IMR-90 (cell line): ENCODE measurements at regions not wholly inside any gene's neighbourhood (a gene's known extent, or its start where the extent isn't known, plus 50 kb on each side); places are given as distances from the start of the nearest gene placed in this dataset.

Experiments used
- ATAC-seq: fragments of 200-7000 bp; cut with Tn5 transposase; 2 replicates; pipeline ENCODE4 v1.9.1; 2020; ENCODE audit warnings: low read depth, mild to moderate bottlenecking, moderate library complexity
- BruUV-seq: library from RNA; stranded (reverse); fragments of 400-500 nt; replicated peaks from 2 replicates; lab custom pipeline; 2021; lab: Mats Ljungman, UMichigan
- CTCF ChIA-PET: fragments of 300-600 bp; formaldehyde crosslinking; extraction: SDS; loops from one replicate; lab custom pipeline; 2021; ENCODE audit warnings: antibody characterized with exemption; lab: Yijun Ruan, JAX
- POLR2A ChIA-PET: fragments of 300-600 bp; sonication (Branson Sonifier 250); formaldehyde crosslinking; loops from one replicate; lab custom pipeline; 2022; ENCODE audit warnings: antibody characterized with exemption; ENCODE audit not compliant: unreplicated experiment; lab: Charles Lee
- DNase-seq: peaks from one replicate; pipeline ENCODE4 v3.0.0; 2013
- H2AFZ ChIP-seq: replicated peaks from 2 replicates; pipeline ENCODE3; 2013; ENCODE audit warnings: low read length, mild to moderate bottlenecking; ENCODE audit not compliant: poor library complexity
- H2AK5ac ChIP-seq: 2 replicates; pipeline ENCODE4 v1.6.1; 2013; ENCODE audit warnings: low read depth, low read length, inconsistent platforms
- H2AK9ac ChIP-seq: replicated peaks from 2 replicates; pipeline ENCODE3; 2013; ENCODE audit warnings: mild to moderate bottlenecking, low read depth, low read length, moderate library complexity; ENCODE audit not compliant: poor library complexity
- H2BK120ac ChIP-seq: 2 replicates; pipeline ENCODE4 v1.6.1; 2013; ENCODE audit warnings: low read depth, low read length, inconsistent platforms
- H2BK15ac ChIP-seq: 3 replicates; pipeline ENCODE4 v1.6.1; 2013; ENCODE audit warnings: low read depth, low read length, inconsistent platforms
- H2BK20ac ChIP-seq: 2 replicates; pipeline ENCODE4 v1.6.1; 2013; ENCODE audit warnings: low read depth, mild to moderate bottlenecking, inconsistent platforms, low read length, moderate library complexity
- H2BK5ac ChIP-seq: 2 replicates; pipeline ENCODE4 v1.6.1; 2013; ENCODE audit warnings: mild to moderate bottlenecking, low read depth, low read length, inconsistent platforms; ENCODE audit not compliant: poor library complexity, severe bottlenecking
- H3K14ac ChIP-seq: replicated peaks from 2 replicates; pipeline ENCODE4 v1.6.1; 2013; ENCODE audit warnings: low read depth, low read length, inconsistent platforms
- H3K18ac ChIP-seq: 2 replicates; pipeline ENCODE4 v1.6.1; 2013; ENCODE audit warnings: low read depth, low read length, control low read depth
- H3K23ac ChIP-seq: 2 replicates; pipeline ENCODE4 v1.6.1; 2013; ENCODE audit warnings: low read depth, low read length, inconsistent platforms
- H3K27ac ChIP-seq: 2 replicates; pipeline ENCODE4 v1.5.1; 2013; ENCODE audit warnings: mild to moderate bottlenecking, control low read depth, low read length; ENCODE audit not compliant: insufficient read depth
- H3K27me3 ChIP-seq: 2 replicates; pipeline ENCODE4 v1.6.1; 2013; ENCODE audit warnings: low read length; ENCODE audit not compliant: control insufficient read depth, insufficient read depth
- H3K36me3 ChIP-seq: 2 replicates; pipeline ENCODE4 v1.6.1; 2013; ENCODE audit warnings: low read length, mixed read lengths; ENCODE audit not compliant: control insufficient read depth, insufficient read depth
- H3K4ac ChIP-seq: 2 replicates; pipeline ENCODE4 v1.6.1; 2013; ENCODE audit warnings: low read depth, low read length, inconsistent platforms
- H3K4me1 ChIP-seq: 2 replicates; pipeline ENCODE4 v1.6.1; 2013; ENCODE audit warnings: low read length, mixed read lengths; ENCODE audit not compliant: control insufficient read depth, insufficient read depth
- H3K4me2 ChIP-seq: 2 replicates; pipeline ENCODE4 v1.6.1; 2013; ENCODE audit warnings: low read depth, mild to moderate bottlenecking, control low read depth, low read length, moderate library complexity
- H3K4me3 ChIP-seq: 2 replicates; pipeline ENCODE4 v1.5.1; 2013; ENCODE audit warnings: low read depth, mild to moderate bottlenecking, control low read depth, low read length, moderate library complexity; ENCODE audit not compliant: insufficient read depth
- H3K56ac ChIP-seq: 2 replicates; pipeline ENCODE4 v1.6.1; 2013; ENCODE audit warnings: low read length, inconsistent platforms; ENCODE audit not compliant: insufficient read depth; ENCODE audit errors: extremely low read depth
- H3K79me1 ChIP-seq, 2 experiments: 2 replicates each; pipeline ENCODE4 v1.6.1; 2013; ENCODE audit warnings: low read length in 2 of 2, inconsistent platforms in 1 of 2, low read depth in 1 of 2
- H3K9ac ChIP-seq: 2 replicates; pipeline ENCODE4 v1.6.1; 2013; ENCODE audit warnings: low read depth, low read length, control low read depth
- H3K9me1 ChIP-seq: 2 replicates; pipeline ENCODE4 v1.6.1; 2013; ENCODE audit warnings: low read length, inconsistent platforms; ENCODE audit not compliant: insufficient read depth
- H3K9me3 ChIP-seq: 2 replicates; pipeline ENCODE4 v1.6.1; 2013; ENCODE audit warnings: low read length; ENCODE audit not compliant: control insufficient read depth, insufficient read depth
- H4K20me1 ChIP-seq: 2 replicates; pipeline ENCODE4 v1.6.1; 2013; ENCODE audit warnings: low read length, inconsistent platforms; ENCODE audit not compliant: insufficient read depth
- H4K5ac ChIP-seq: 2 replicates; pipeline ENCODE4 v1.6.1; 2013; ENCODE audit warnings: mild to moderate bottlenecking, low read depth, low read length, control low read depth
- H4K8ac ChIP-seq, 2 experiments: 2 replicates each; pipeline ENCODE4 v1.6.1; 2013; ENCODE audit warnings: low read depth in 2 of 2, low read length in 2 of 2, control low read depth in 1 of 2, inconsistent platforms in 1 of 2
- H4K91ac ChIP-seq: 2 replicates; pipeline ENCODE4 v1.6.1; 2013; ENCODE audit warnings: low read depth, low read length, inconsistent platforms; ENCODE audit not compliant: insufficient read depth
- CEBPB ChIP-seq: IDR thresholded peaks from 2 replicates; pipeline ENCODE4 v1.6.1; 2012; ENCODE audit warnings: low read depth, low read length, improper control_type of control experiment
- CHD1 ChIP-seq: IDR thresholded peaks from 2 replicates; pipeline ENCODE4 v1.6.1; 2012; ENCODE audit warnings: low read depth, low read length, improper control_type of control experiment
- MXI1 ChIP-seq: IDR thresholded peaks from 2 replicates; pipeline ENCODE4 v1.6.1; 2012; ENCODE audit warnings: low read depth, mild to moderate bottlenecking, low read length, moderate library complexity, borderline replicate concordance
- NFE2L2 ChIP-seq: fragments of 150-350 bp; IDR thresholded peaks from 2 replicates; pipeline ENCODE4 v1.6.1; 2016; ENCODE audit warnings: low read depth, mild to moderate bottlenecking, low read length
- RFX5 ChIP-seq: IDR thresholded peaks from 2 replicates; pipeline ENCODE4 v1.8.0; 2012; ENCODE audit warnings: low read depth, mild to moderate bottlenecking, low read length, moderate library complexity
- WGBS, 2 experiments: methylation state at CpG; one replicate each; pipeline versions ENCODE4 v1.1.5 to v1.1.7; 2013; ENCODE audit warnings: missing lambda C conversion rate in 2 of 2; ENCODE audit not compliant: insufficient read length in 1 of 2; ENCODE audit errors: extremely low coverage in 2 of 2; 5-methylcytosine and 5-hydroxymethylcytosine counted together
- dilution Hi-C: fragments of 300-500 bp; cut with HindIII; formaldehyde crosslinking; loops from one replicate; pipeline ENCODE4 v1.14.3; 2018; ENCODE audit warnings: low sequenced_read_pairs; ENCODE audit not compliant: unreplicated experiment
- in situ Hi-C: fragments of 300-500 bp; cut with MboI; formaldehyde crosslinking; loops from 3 replicates; pipeline ENCODE4 v1.14.3; 2019; ENCODE audit warnings: low sequenced_read_pairs, inconsistent platforms, mixed read lengths
- intact Hi-C: fragments of 100-400 bp; cut with micrococcal nuclease; formaldehyde crosslinking; loops from 2 replicates; pipeline ENCODE4 v1.10.0; 2022

DNA sequence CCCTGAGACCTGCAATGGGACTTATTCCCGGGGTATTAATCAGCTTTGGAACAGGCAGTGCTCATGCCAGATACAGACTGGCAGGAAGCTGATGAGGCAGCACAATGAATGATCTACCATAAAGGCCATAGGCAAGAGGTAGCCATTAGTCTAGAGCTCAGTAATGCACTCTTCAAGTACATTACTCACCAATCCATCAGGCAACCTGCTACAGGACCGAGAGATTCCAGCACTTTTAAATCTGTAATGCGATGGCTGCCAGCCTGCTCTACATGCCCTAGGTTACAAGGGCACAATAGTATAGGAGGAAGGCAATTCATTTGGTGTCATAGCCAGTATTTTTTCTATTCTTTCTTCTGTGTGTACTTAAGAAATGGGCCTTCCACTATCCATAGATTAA lies 217.8 kb upstream of the PMFBP1 start:
- in situ Hi-C loops, result no loop called here
- H2AFZ ChIP-seq, result no peak overlapping the region
- H4K5ac ChIP-seq, result no peak overlapping the region
- H2AK5ac ChIP-seq, result no peak overlapping the region
- no peak overlapping the region for H3K27ac ChIP-seq
- no peak overlapping the region for H4K8ac ChIP-seq
- no peak overlapping the region for H2AK9ac ChIP-seq
- DNase-seq (no peak), ATAC-seq (no peak)
- H3K9ac ChIP-seq, result no peak overlapping the region
- H3K4me3 ChIP-seq, result no peak overlapping the region
- no peak overlapping the region for H3K23ac ChIP-seq
- no peaks in the 10 kb centered on the region for H3K9me1 ChIP-seq
- TF ChIP-seq CHD1 (no peak), CEBPB (no peak), RFX5 (no peak), MXI1 (no peak), NFE2L2 (no peak)
- no peaks in the 10 kb centered on the region for H3K4me1 ChIP-seq
- H3K27me3 ChIP-seq, result no peaks in the 10 kb centered on the region
- intact Hi-C loops, result no loop called here
- CTCF ChIA-PET, result no interaction called here
- H2BK5ac ChIP-seq, result no peak overlapping the region
- POLR2A ChIA-PET, result no interaction called here
- no peaks in the 10 kb centered on the region for H3K79me1 ChIP-seq
- no peaks in the 10 kb centered on the region for H4K20me1 ChIP-seq
- no peak overlapping the region for H2BK20ac ChIP-seq
- no TSS peak for BruUV-seq
- no peak overlapping the region for H2BK15ac ChIP-seq
- dilution Hi-C loops, result no loop called here
- H4K91ac ChIP-seq, result no peak overlapping the region
- H3K4ac ChIP-seq, result no peak overlapping the region
- H2BK120ac ChIP-seq, result no peak overlapping the region
- H3K4me2 ChIP-seq, result no peak overlapping the region
- no CpG with 5 or more reads among the region's 3 CpGs for WGBS, 2 experiments
- H3K18ac ChIP-seq, result no peak overlapping the region
- H3K36me3 ChIP-seq, result no peaks in the 10 kb centered on the region
- no peak overlapping the region for H3K14ac ChIP-seq
- H3K9me3 ChIP-seq, result no peaks in the 10 kb centered on the region
- H3K56ac ChIP-seq, result no peak overlapping the region
